CD14-positive monocyte (primary cell): ENCODE measurements at regions not wholly inside any gene's neighbourhood (a gene's known extent, or its start where the extent isn't known, plus 50 kb on each side); places are given as distances from the start of the nearest gene placed in this dataset.

Experiments
- DNase-seq, 3 donors: peaks; one replicate each; pipeline ENCODE4 v3.0.0-alpha.2; 2011 to 2022
- H2AFZ ChIP-seq: 2 replicates; pipeline ENCODE4 v1.6.0; 2012; ENCODE audit warnings: mild to moderate bottlenecking, low read depth, low read length, inconsistent platforms; ENCODE audit not compliant: insufficient read depth, poor library complexity, severe bottlenecking
- H3K27ac ChIP-seq, 2 donors: 1 replicate in 1 of 2; 2 replicates in 1 of 2; pipeline ENCODE4 v1.5.1; 2012 to 2013; ENCODE audit warnings: low read length in 2 of 2, control low read depth in 1 of 2, inconsistent platforms in 1 of 2, low read depth in 1 of 2, mild to moderate bottlenecking in 1 of 2
- H3K27me3 ChIP-seq, 2 donors: one replicate each; pipeline versions ENCODE4 v1.6.0 to v1.6.1; 2011 to 2013; ENCODE audit warnings: low read length in 2 of 2; ENCODE audit not compliant: control insufficient read depth in 2 of 2, insufficient read depth in 2 of 2
- H3K36me3 ChIP-seq, 2 donors: replicated peaks in 1 of 2; 1 replicate in 1 of 2; 2 replicates in 1 of 2; pipeline versions ENCODE4 v1.5.1 to v1.6.1; 2012 to 2013; ENCODE audit warnings: low read length in 2 of 2, control low read depth in 1 of 2, inconsistent platforms in 1 of 2, mild to moderate bottlenecking in 1 of 2; ENCODE audit not compliant: insufficient read depth in 2 of 2, control insufficient read depth in 1 of 2
- H3K4me1 ChIP-seq, 2 donors: 1 replicate in 1 of 2; 2 replicates in 1 of 2; pipeline versions ENCODE4 v1.5.1 to v1.6.1; 2012 to 2013; ENCODE audit warnings: low read length in 2 of 2, control low read depth in 1 of 2, inconsistent platforms in 1 of 2, mild to moderate bottlenecking in 1 of 2, moderate library complexity in 1 of 2; ENCODE audit not compliant: insufficient read depth in 2 of 2, control insufficient read depth in 1 of 2
- H3K4me2 ChIP-seq: replicated peaks from 2 replicates; pipeline ENCODE3; 2012; ENCODE audit warnings: low read length, moderate library complexity, mild to moderate bottlenecking; ENCODE audit not compliant: poor library complexity, severe bottlenecking; ENCODE audit errors: extremely low read depth
- H3K4me3 ChIP-seq, 3 experiments: fragments of 200-600 bp in 1 of 3; sonication (generic) in 1 of 3; replicated peaks in 1 of 3; 1 replicate in 2 of 3; 2 replicates in 1 of 3; pipeline ENCODE4 v1.5.1; 2011 to 2013; ENCODE audit warnings: low read length in 3 of 3, mild to moderate bottlenecking in 3 of 3, control low read depth in 2 of 3, low read depth in 2 of 3, inconsistent platforms in 1 of 3, moderate library complexity in 1 of 3
- H3K79me2 ChIP-seq: 2 replicates; pipeline ENCODE4 v1.6.0; 2012; ENCODE audit warnings: mild to moderate bottlenecking, control low read depth, inconsistent platforms, low read length, moderate library complexity; ENCODE audit not compliant: insufficient read depth
- H3K9ac ChIP-seq: 2 replicates; pipeline ENCODE4 v1.6.0; 2017; ENCODE audit warnings: low read length, mild to moderate bottlenecking; ENCODE audit not compliant: insufficient read depth, poor library complexity, severe bottlenecking
- H3K9me3 ChIP-seq, 2 donors: replicated peaks in 1 of 2; 1 replicate in 1 of 2; 2 replicates in 1 of 2; pipeline versions ENCODE4 v1.5.1 to v1.6.1; 2012 to 2013; ENCODE audit warnings: low read length in 2 of 2, control low read depth in 1 of 2; ENCODE audit not compliant: control insufficient read depth in 1 of 2, insufficient read depth in 1 of 2
- H4K20me1 ChIP-seq: 2 replicates; pipeline ENCODE4 v1.6.0; 2012; ENCODE audit warnings: mild to moderate bottlenecking, low read length, control low read depth, moderate library complexity; ENCODE audit not compliant: insufficient read depth
- H3K27ac Mint-ChIP-seq, 7 donors: one replicate each; pipeline ENCODE4 v1.8.0; 2020; ENCODE audit warnings: mild to moderate bottlenecking in 7 of 7, mixed read lengths in 7 of 7, moderate library complexity in 6 of 7, inconsistent platforms in 2 of 7
- H3K27me3 Mint-ChIP-seq, 3 donors: one replicate each; pipeline ENCODE4 v1.8.0; 2021 to 2022; ENCODE audit warnings: low read depth in 3 of 3, mild to moderate bottlenecking in 3 of 3, mixed read lengths in 3 of 3, moderate library complexity in 3 of 3, inconsistent platforms in 1 of 3
- H3K36me3 Mint-ChIP-seq, 2 donors: one replicate each; pipeline ENCODE4 v1.8.0; 2020; ENCODE audit warnings: mixed read lengths in 2 of 2, inconsistent platforms in 1 of 2, mild to moderate bottlenecking in 1 of 2
- H3K4me1 Mint-ChIP-seq: one replicate; pipeline ENCODE4 v1.8.0; 2020; ENCODE audit warnings: mild to moderate bottlenecking, mixed read lengths
- H3K4me3 Mint-ChIP-seq, 2 donors: one replicate each; pipeline ENCODE4 v1.8.0; 2020; ENCODE audit warnings: mild to moderate bottlenecking in 2 of 2, mixed read lengths in 2 of 2, moderate library complexity in 1 of 2
- H3K9me3 Mint-ChIP-seq, 7 donors: one replicate each; pipeline ENCODE4 v1.8.0; 2020 to 2022; ENCODE audit warnings: mixed read lengths in 7 of 7, mild to moderate bottlenecking in 6 of 7, moderate library complexity in 6 of 7, inconsistent platforms in 2 of 7
- CTCF ChIP-seq: fragments of 200-600 bp; IDR thresholded peaks from one replicate; pipeline ENCODE4 v1.8.0; 2022; ENCODE audit warnings: antibody characterized with exemption, mild to moderate bottlenecking
- WGBS: methylation state at CpG from one replicate; pipeline ENCODE4 v1.1.5; 2013; ENCODE audit warnings: missing lambda C conversion rate; ENCODE audit not compliant: insufficient coverage; 5-methylcytosine and 5-hydroxymethylcytosine counted together
- intact Hi-C, 2 donors: fragments of 100-400 bp; cut with micrococcal nuclease; formaldehyde crosslinking; loops; one replicate each; pipeline versions ENCODE4 v1.15.0 to v1.15.1; 2023

GRCh38 chr1:170252851-170253579, 107.3 kb downstream of the NTMT2 start:
- Mint-ChIP-seq H3K36me3 (no peaks in the 10 kb centered on the region), H3K4me1 (no peaks in the 10 kb centered on the region), H3K27ac (no peak overlapping the region), H3K4me3 (no peak overlapping the region), H3K27me3 (peaks cover 0 to 1% (median 0%) of the 10 kb centered on the region in 3 donors), H3K9me3 (peaks cover 4 to 33% (median 14%) of the 10 kb centered on the region in 7 donors)
- peaks cover 19 to 27% of the 10 kb centered on the region in 2 donors for H3K9me3 ChIP-seq
- no peaks in the 10 kb centered on the region for H3K36me3 ChIP-seq
- WGBS = 88% methylated on average over 1 of the region's 3 CpGs
- H3K4me2 ChIP-seq = no peak overlapping the region
- no peaks in the 10 kb centered on the region for H3K4me1 ChIP-seq
- no peaks in the 10 kb centered on the region for H4K20me1 ChIP-seq
- no peak for TF ChIP-seq CTCF
- H3K27ac ChIP-seq = no peak overlapping the region
- H2AFZ ChIP-seq = no peak overlapping the region
- no peaks in the 10 kb centered on the region for H3K79me2 ChIP-seq
- H3K4me3 ChIP-seq = no peak overlapping the region
- DNase-seq = no peak
- intact Hi-C loops = no loop called here
- H3K9ac ChIP-seq = no peak overlapping the region
- no peaks in the 10 kb centered on the region for H3K27me3 ChIP-seq

GRCh38 chr1:170254371-170254770, 108.6 kb downstream of the NTMT2 start:
- H3K36me3 ChIP-seq = no peaks in the 10 kb centered on the region
- no peaks in the 10 kb centered on the region for H3K4me1 Mint-ChIP-seq
- H3K27ac Mint-ChIP-seq = no peak overlapping the region
- H3K9me3 ChIP-seq = peaks cover 30 to 31% of the 10 kb centered on the region in 2 donors
- H3K27ac ChIP-seq = no peak overlapping the region
- TF ChIP-seq CTCF = no peak
- no peak overlapping the region for H3K4me3 ChIP-seq
- H3K4me2 ChIP-seq = no peak overlapping the region
- 100% methylated on average over 2 of the region's 3 CpGs for WGBS
- H3K4me1 ChIP-seq = no peaks in the 10 kb centered on the region
- H3K9me3 Mint-ChIP-seq = peaks cover 10 to 30% (median 15%) of the 10 kb centered on the region in 7 donors
- no peaks in the 10 kb centered on the region for H3K36me3 Mint-ChIP-seq
- H3K9ac ChIP-seq = no peak overlapping the region
- H3K79me2 ChIP-seq = no peaks in the 10 kb centered on the region
- H3K27me3 ChIP-seq = no peaks in the 10 kb centered on the region
- no peak for DNase-seq
- H4K20me1 ChIP-seq = no peaks in the 10 kb centered on the region
- no peak overlapping the region for H3K4me3 Mint-ChIP-seq
- no peak overlapping the region for H2AFZ ChIP-seq
- intact Hi-C loops = no loop called here
- no peaks in the 10 kb centered on the region for H3K27me3 Mint-ChIP-seq
